ENCODE measurements at regions not wholly inside any gene's neighbourhood (a gene's known extent, or its start where the extent isn't known, plus 50 kb on each side); places are given as distances from the start of the nearest gene placed in this dataset.

DNA sequence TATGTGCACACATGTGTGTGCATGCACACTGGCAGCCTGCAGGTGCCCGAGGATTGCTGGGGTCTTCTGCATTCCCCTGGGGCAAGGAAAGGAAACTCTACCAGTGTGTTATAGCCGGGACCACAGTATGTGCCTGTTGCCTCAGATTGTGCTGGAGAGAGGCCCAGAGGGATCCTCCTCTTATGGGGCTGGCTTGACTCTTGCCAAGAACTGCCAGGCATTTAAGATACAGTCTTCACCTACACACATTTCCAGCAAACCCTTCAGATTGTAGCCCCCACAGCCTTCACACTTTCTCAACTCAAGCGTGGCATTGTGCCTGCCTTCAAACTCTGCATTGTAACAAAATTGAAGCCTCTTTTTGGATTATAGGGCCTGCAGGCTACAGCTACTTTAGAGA is 176.7 kb upstream of the DYRK2 start:
- TF ChIP-seq POLR2A (IDR thresholded peaks at IDR 0.05) (no peak), POLR2AphosphoS5 (IDR thresholded peaks at IDR 0.05) (no peak)
- TF ChIP-seq, protein P1, sequence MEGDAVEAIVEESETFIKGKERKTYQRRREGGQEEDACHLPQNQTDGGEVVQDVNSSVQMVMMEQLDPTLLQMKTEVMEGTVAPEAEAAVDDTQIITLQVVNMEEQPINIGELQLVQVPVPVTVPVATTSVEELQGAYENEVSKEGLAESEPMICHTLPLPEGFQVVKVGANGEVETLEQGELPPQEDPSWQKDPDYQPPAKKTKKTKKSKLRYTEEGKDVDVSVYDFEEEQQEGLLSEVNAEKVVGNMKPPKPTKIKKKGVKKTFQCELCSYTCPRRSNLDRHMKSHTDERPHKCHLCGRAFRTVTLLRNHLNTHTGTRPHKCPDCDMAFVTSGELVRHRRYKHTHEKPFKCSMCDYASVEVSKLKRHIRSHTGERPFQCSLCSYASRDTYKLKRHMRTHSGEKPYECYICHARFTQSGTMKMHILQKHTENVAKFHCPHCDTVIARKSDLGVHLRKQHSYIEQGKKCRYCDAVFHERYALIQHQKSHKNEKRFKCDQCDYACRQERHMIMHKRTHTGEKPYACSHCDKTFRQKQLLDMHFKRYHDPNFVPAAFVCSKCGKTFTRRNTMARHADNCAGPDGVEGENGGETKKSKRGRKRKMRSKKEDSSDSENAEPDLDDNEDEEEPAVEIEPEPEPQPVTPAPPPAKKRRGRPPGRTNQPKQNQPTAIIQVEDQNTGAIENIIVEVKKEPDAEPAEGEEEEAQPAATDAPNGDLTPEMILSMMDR (IDR thresholded peaks at IDR 0.05 in 8 of 11, conservative IDR thresholded peaks at IDR 0.05 in 3 of 11) = no peak
- no peak overlapping the region for H3K4me3 ChIP-seq
- no peak for DNase-seq
- intact Hi-C loops (cut with DNase I; ENCODE audit: low total_unique reads) = no loop called here
- no peak overlapping the region for H3K27ac ChIP-seq
- H3K9me3 ChIP-seq = peaks cover 0 to 19% (median 12%) of the 10 kb centered on the region in 8 donors
- H3K4me1 ChIP-seq = no peaks in the 10 kb centered on the region
- H3K36me3 ChIP-seq = no peaks in the 10 kb centered on the region
- 52 to 80% (median 72%) methylated on average over 3 of the region's 3 CpGs for WGBS, 5 donors
- H3K27me3 ChIP-seq (replicated peaks in 1 of 7) = no peaks in the 10 kb centered on the region

DNA sequence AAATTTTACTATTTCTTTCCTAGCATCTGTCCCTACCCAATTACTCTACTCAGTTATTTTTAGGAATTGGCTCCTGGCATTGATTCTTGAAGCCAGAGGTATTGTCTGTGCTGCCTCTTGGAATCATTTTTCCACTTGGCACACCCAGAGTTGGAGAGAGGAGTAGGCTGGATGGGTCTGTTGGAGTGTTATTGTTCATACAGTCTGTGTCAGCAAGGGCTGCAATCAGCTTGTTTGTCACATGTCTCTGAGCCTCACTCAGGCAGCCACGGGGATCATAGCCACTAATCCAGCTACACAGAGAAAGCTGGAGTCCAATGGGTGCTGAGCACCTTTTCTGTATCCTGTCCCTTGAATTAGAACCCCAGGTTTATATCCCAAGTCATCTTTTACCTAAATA is 176.0 kb upstream of the DYRK2 start:
- TF ChIP-seq POLR2A (IDR thresholded peaks at IDR 0.05) (no peak), POLR2AphosphoS5 (IDR thresholded peaks at IDR 0.05) (no peak)
- TF ChIP-seq, protein P1 (IDR thresholded peaks at IDR 0.05 in 8 of 11, conservative IDR thresholded peaks at IDR 0.05 in 3 of 11) = no peak
- intact Hi-C loops (cut with DNase I; ENCODE audit: low total_unique reads) = no loop called here
- Histone ChIP-seq H3K36me3 (no peaks in the 10 kb centered on the region), H3K4me3 (no peak overlapping the region), H3K9me3 (peaks cover 0 to 12% (median 6%) of the 10 kb centered on the region in 8 donors), H3K4me1 (no peaks in the 10 kb centered on the region), H3K27me3 (replicated peaks in 1 of 7) (no peaks in the 10 kb centered on the region), H3K27ac (no peak overlapping the region)
- DNase-seq = no peak
- 60 to 89% (median 67%) methylated on average over 1 of the region's 1 CpG for WGBS, 5 donors

DNA sequence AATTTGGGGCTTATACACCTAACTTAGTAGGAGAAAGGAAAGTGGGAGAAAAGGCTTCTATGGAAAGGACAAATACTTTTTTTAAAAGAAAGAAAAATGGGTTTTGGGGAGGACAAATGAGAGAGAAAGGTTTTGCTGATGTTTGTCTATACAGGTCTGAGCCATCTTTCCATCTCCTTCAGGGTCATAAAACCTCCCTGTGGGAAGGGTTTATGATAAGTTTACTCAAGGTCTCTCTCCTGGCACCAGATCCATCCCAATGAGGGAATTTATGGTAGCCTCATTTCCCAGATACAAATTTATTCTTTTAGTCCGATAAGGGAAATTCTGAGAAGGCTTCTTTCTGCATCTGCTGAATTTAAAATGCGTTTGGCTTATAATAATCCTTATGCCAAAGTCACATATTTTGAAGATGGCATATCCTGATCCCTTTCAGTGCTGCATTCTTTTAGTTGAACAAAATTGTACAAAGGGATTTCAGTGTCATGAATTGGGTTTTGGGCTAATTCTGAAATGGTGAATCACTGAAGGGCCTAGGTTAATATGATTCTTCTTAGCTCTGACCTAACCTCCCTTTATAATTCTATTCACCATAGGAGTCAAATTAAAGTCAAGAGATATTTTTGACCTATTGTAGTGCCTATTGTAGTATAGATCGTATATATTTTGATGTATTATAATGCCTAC is 173.5 kb upstream of the DYRK2 start:
- TF ChIP-seq, protein P1 (IDR thresholded peaks at IDR 0.05 in 8 of 11, conservative IDR thresholded peaks at IDR 0.05 in 3 of 11) = no peak
- no peak for TF ChIP-seq POLR2AphosphoS5 (IDR thresholded peaks at IDR 0.05)
- no peak for TF ChIP-seq POLR2A (IDR thresholded peaks at IDR 0.05)
- H3K27ac ChIP-seq = no peak overlapping the region
- no peaks in the 10 kb centered on the region for H3K9me3 ChIP-seq
- no peak overlapping the region for H3K4me3 ChIP-seq
- H3K4me1 ChIP-seq = no peaks in the 10 kb centered on the region
- intact Hi-C loops (cut with DNase I; ENCODE audit: low total_unique reads) = no loop called here
- no peaks in the 10 kb centered on the region for H3K27me3 ChIP-seq (replicated peaks in 1 of 7)
- no peak for DNase-seq
- WGBS, 5 donors = 90 to 98% (median 96%) methylated on average over 3 of the region's 3 CpGs
- H3K36me3 ChIP-seq = no peaks in the 10 kb centered on the region

DNA sequence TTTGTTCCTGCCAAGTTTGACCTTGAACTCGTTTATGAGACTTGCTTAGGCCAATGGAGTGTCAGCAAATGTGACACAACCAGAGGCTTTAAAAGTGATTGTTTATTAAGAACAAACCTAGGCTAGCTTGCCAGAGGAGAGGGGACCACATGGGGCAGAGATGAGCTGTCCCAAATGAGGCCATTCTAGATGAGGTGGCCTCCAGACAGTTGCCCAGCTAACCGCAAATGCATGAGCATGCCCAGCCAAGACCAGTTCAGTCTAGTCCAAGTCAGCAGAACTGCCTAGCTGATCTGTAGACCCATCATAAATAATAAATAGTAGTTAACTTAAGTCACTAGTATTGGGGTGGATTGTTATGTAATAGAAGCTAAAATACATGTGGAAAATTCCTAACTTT is 172.8 kb upstream of the DYRK2 start:
- H3K36me3 ChIP-seq = no peaks in the 10 kb centered on the region
- no peak overlapping the region for H3K4me3 ChIP-seq
- no peak for DNase-seq
- no peaks in the 10 kb centered on the region for H3K9me3 ChIP-seq
- WGBS, 5 donors = 78 to 91% (median 82%) methylated on average over 2 of the region's 2 CpGs
- H3K4me1 ChIP-seq = no peaks in the 10 kb centered on the region
- H3K27ac ChIP-seq = no peak overlapping the region
- H3K27me3 ChIP-seq (replicated peaks in 1 of 7) = no peaks in the 10 kb centered on the region
- TF ChIP-seq, protein P1 (IDR thresholded peaks at IDR 0.05 in 8 of 11, conservative IDR thresholded peaks at IDR 0.05 in 3 of 11) = no peak
- no peak for TF ChIP-seq POLR2A (IDR thresholded peaks at IDR 0.05)
- no peak for TF ChIP-seq POLR2AphosphoS5 (IDR thresholded peaks at IDR 0.05)
- intact Hi-C loops (cut with DNase I; ENCODE audit: low total_unique reads) = no loop called here

Data from spleen (tissue), 11 donors.